HG03575 (cell line): ENCODE measurements at regions not wholly inside any gene's neighbourhood (a gene's known extent, or its start where the extent isn't known, plus 50 kb on each side); places are given as distances from the start of the nearest gene placed in this dataset.

Source experiments
- ATAC-seq: cut with Tn5 transposase; IDR thresholded peaks from one replicate; pipeline ENCODE4 v1.9.1; 2021; ENCODE audit not compliant: unreplicated experiment, insufficient number of reproducible peaks, low FRiP score; ENCODE audit errors: extremely low read depth

DNA sequence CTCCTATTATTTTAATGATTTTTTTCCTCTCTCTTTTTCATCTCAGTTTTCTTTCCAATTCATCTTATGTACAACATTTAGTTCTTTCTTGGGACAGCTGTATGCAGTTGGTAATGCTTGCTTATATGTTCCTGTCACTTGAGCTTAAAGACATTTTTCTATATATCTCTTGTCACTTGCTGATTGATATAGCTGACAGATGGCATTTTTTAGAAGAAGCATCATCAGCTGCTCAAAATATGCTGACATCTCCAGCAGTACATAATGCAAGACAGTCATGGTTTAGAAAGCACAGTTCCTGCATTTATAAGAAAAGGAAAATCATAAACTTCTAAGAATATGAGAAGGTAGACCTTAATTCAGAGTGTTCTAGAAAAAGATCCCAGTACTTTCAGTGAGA, 56.5 kb downstream of the DCAF8L1 start:
- no peak for ATAC-seq

DNA sequence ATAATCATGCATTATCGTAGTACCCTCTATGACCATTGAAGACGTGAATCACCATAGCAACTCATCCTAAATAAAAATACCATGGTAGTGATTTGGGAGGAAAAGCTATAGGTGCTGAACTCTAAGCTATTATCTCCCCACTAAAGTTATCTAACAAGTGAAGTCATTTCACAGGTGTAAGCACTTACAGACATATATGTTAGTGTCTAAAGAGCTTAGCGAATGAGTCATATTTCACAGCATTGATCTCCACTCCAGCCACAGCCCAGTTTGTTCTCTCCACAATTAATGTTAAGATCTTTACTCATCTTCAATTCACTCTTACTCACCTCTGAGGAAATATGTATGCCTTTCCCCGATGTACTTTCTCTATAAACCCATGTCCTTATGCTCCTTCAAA, 57.0 kb downstream of the DCAF8L1 start:
- no peak for ATAC-seq

DNA sequence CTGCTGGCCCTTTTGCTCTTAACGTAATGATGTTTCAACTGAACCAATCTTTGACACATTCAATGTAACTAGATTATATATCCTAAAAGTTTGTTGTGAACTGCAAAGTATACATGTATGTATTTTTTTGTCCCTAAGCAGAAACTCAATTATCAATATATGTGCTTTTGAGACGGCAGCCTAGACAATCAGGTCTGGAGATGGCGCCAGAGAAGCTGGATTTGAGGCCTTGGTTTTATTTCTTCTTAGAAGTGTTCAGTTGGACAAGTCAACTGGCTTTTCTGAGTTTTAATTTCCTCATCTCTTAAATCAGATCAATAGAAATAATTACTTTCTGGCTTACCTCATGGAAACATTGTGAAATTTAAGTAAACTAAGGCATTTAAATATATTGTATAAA, 62.5 kb downstream of the DCAF8L1 start:
- no peak for ATAC-seq

DNA sequence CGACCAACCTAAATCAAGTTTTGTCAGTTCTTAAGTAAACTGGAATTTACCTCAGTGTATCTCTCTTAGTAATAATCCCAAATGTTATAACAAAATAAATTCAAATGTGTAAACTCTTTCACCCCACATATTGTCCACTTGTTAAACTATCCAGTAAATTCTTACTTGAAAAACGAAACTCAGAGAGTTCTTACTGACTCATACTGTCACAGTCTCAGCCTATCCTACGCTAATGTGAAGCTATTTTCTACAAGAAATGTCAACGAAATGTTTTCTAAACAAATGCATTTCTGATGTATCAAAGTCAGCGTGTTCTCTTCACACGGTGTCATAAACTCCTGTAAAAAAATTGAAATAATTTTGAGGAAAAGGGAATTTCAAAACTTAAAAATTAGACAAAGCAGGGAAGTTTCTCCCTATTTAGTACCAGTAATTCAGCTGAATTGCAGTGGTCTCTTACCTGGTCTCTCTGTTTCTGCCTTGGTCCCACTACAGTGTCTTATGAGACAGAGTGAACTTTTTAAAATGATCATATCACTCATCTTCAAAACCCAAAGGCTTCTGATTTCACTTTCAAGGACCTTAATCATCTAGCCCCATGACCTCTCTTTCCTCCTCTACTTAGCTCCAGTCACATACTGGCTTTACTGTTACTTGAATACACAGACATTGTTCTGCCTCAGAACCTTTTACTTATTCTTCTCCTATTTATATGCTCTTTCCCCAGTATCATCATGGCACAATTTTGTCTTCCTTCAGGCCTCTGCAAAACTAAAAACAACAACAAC, 63.3 kb downstream of the DCAF8L1 start:
- ATAC-seq: no peak

DNA sequence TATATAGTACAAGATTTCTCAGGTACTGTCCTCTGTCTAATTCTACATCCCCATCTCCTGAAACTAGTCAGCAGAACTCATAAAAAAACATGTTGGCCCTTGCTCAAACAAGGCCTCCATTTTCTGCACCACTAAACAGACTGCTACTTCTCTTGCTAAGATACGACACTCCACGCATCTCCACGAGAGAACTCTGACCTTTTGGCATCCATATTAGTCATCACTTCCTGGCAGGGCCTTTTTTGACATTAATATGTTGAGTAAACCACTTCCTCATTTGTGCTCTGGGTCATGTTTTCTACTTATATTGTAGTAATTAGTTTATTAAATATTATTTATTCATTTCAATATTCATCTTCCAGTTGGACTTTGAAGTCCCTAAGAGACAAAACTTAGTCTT, 65.6 kb downstream of the DCAF8L1 start:
- peak; percentile 76 for ATAC-seq

DNA sequence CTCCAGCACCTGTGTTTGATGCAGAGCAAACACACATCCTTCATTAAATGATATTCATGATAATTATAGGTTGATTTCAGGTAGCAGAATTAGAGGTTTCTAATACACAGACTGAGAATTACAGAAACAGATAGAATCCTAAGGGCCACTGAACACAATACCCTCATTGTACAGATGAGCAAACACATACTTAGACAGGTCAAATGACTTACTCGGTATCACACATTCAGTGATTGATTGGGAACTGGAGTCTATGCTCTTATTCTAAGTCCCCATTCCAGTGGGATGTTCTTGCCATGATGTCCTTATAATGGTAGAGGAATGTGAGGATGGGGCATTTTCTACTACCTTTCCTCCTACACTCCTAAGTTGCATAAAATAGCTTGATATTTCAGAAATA, 70.8 kb downstream of the DCAF8L1 start:
- ATAC-seq: no peak

DNA sequence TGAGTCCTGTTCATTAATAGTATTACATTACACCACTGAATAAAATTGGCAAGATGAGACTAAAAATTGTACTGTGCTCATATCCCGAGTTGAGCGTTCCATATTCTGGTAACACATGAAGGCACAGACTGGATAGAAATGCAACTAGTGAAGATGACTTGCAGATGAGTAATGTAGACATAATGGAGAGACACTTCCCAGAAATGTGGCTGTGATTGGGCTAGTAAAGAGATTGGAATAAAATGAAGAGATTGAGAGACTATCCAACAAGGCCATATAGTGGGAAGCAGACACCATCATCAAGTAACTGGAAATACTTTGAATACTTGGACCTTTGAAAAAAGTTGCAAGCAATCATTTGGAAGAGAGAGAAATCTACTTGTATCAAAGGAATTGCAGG, 77.3 kb downstream of the DCAF8L1 start:
- no peak for ATAC-seq

DNA sequence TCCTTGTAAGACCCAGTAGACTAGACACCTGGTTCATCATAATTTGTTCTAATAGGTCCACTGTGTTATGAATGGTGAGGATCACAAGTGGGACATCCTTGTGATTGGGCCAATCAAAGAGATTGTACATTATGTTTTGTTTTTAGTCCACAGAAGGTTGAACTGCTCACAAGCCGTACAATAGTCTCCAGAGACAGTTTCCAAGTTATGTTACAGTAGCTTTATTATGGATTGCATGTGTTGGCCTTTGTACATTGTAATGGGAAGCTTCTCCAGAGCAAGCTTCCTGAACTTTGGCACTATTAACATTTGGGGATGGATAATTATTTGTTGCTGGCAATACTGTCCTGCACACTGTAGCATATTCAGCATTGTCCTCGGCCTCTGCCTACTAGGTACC, 86.1 kb downstream of the MAGEB10 start:
- no peak for ATAC-seq

DNA sequence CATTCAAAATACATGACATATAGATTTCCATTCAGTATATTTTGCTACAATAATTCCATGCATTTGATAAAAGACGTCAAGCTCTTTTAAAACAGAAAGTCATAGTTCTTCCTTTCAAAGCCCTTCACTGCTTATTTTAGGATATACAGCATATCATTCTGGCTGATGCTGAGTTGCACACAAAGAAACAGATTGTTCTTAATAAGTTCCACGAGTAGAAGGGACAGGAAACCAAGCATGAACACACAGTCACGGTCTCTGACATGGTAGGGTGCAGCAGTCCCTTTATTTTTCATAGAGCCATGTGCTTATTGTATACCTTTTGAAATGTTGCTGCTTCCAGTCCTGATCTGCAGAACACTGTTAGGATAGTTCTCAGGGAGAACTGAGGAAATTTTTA, 85.4 kb downstream of the MAGEB10 start:
- no peak for ATAC-seq

DNA sequence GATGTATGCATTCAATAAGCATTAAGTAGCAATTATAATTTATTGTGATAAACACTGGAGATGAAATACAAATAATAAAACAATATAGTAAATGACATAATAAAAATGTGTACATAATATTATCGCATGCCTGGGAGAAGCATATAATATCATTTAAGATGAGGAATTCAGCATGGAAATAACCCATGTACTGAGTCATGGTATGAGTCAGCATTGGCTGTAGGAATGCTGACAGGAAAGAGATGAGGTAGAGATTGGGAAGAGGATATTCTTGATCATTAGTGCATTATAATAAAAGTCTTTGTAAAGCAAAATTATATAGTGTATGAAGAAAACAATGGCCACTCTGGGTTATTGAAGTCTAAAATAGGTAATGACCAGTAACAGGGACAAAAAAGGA, 82.8 kb downstream of the MAGEB10 start:
- ATAC-seq: no peak

DNA sequence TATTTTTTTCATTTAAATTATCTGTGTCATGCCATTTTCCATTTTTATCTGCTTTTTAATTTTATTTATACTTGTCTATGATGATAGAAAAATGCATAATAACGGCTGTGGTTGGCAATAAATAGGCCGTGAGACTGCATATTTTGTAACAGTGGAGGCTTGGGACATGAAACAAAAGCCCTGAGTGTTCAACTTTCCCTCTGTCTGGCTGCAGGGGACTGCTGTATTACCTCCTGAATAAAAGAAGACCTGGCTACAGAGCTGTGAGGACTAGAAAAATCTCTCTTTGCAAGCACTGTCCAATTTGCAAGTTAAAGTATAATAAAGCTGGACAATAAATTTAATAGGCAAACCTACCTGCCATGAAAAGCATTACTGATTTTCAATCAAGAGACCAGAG, 82.1 kb downstream of the MAGEB10 start:
- no peak for ATAC-seq

DNA sequence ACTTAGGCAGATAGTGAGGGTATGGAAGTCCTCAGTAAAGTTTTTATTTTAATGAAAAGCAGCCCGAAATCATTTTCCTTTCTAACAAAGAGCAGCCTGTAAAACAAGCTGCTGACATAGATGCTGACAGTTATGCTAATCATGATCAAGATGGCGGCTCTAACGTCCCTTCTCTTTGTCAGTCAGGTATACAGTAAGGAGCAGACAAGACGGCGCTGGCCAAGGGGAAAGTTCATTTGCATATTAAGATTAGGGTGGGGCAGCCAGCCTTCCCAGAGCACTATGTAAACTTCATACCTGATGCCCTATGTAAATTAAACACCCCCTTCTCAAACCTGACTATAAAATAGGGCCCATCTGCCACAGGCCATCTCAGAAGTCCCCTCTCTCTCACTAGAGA, 76.9 kb downstream of the MAGEB10 start:
- no peak for ATAC-seq

DNA sequence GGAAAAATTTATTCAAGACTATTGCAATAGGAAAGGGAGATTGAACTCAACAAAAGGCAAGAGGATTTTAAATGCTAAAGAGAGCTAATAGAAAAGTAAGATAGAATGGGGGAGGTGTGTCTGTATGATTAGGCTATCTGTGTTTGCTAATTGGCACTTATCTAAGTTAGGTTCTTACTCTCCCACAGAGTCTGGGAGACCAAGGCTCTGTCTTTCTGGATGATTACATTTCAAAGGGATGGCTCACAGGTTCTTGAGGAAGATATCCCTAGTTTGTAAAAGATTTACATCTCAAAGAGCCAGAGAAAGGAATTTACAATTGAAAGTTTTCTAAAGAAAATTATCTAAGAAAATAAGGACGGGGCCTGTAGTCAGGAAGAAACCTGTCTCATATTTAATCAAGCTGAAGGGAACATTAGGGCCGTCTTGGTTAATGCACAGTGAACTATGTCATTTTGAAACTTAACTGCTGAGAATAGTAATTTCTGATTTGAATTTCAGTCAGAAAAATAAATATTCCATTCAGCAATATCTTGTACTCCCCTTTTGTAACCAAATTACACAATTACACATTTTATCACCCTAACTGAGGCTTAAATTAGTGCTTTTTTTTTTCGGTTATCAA, 75.8 kb downstream of the MAGEB10 start:
- no peak for ATAC-seq

DNA sequence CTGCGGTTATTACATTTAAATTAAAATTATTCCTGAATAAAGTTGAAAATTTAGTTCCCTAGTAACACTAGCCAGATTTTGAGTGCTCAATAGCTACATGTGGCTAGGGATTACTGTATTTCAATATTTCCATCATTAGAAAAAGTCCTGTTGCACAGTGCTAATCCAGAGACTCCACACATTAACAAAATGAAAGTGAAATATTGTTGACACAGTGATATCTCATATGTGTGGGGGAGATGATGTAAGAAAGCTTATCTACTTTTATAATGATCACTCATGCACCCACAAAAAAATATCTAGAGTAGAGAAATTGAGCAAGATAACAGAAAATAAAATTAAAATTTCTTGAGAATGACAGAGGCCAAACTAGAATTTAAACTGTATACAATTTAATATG, 74.9 kb downstream of the MAGEB10 start:
- no peak for ATAC-seq

DNA sequence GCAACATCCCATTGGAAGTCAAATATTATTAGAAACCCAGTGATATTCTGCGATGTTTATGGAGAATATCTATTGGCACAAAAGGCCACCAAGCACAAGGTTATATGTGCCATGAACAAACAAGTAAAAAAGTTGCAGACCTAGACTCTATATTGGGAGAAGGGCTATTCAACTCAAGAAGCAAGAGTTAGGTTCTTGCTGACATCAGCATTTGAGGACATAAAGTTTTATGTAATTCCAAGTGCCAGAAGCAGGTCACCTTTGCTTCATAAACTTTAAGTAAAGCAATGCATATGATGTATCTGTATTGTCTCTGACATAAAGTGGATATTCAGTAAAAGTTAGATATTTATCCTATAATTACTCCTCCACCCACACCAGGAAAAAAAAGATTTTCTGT, 71.1 kb downstream of the MAGEB10 start:
- ATAC-seq: no peak
